Keratinocyte (primary cell): ENCODE measurements at regions not wholly inside any gene's neighbourhood (a gene's known extent, or its start where the extent isn't known, plus 50 kb on each side); places are given as distances from the start of the nearest gene placed in this dataset.

Source experiments
- DNase-seq: peaks from one replicate; pipeline ENCODE4 v3.0.0-alpha.2; 2011; ENCODE audit warnings: low read depth, missing footprints, low spot score
- FAIRE-seq: peaks from 2 replicates; lab custom pipeline; 2011; peaks lifted over from hg19 to GRCh38; lab: Jason Lieb, UNC
- H2AFZ ChIP-seq: 2 replicates; pipeline ENCODE4 v1.6.0; 2012; ENCODE audit warnings: low read length, control low read depth, inconsistent platforms; ENCODE audit not compliant: control insufficient read depth
- H3K27ac ChIP-seq: 2 replicates; pipeline ENCODE4 v1.5.1; 2011; ENCODE audit warnings: low read length; ENCODE audit not compliant: control insufficient read depth, insufficient read depth
- H3K27me3 ChIP-seq: 3 replicates; pipeline ENCODE4 v1.6.0; 2011; ENCODE audit warnings: low read length; ENCODE audit not compliant: control insufficient read depth, insufficient read depth; ENCODE audit errors: extremely low read depth
- H3K36me3 ChIP-seq, 2 experiments: 2 replicates in 1 of 2; 3 replicates in 1 of 2; pipeline ENCODE4 v1.5.1; 2011; ENCODE audit warnings: low read length in 2 of 2, mild to moderate bottlenecking in 1 of 2; ENCODE audit not compliant: control insufficient read depth in 2 of 2, insufficient read depth in 2 of 2; ENCODE audit errors: extremely low read depth in 1 of 2
- H3K4me1 ChIP-seq: 3 replicates; pipeline ENCODE4 v1.5.1; 2011; ENCODE audit warnings: low read length; ENCODE audit not compliant: control insufficient read depth, insufficient read depth; ENCODE audit errors: extremely low read depth
- H3K4me2 ChIP-seq: 3 replicates; pipeline ENCODE4 v1.6.0; 2011; ENCODE audit warnings: low read depth, low read length; ENCODE audit not compliant: control insufficient read depth, insufficient read depth; ENCODE audit errors: extremely low read depth
- H3K4me3 ChIP-seq, 3 experiments: fragments of 200-600 bp in 1 of 3; sonication (generic) in 1 of 3; 2 replicates in 2 of 3; 3 replicates in 1 of 3; pipeline ENCODE4 v1.5.1; 2011 to 2016; ENCODE audit warnings: low read length in 3 of 3, mild to moderate bottlenecking in 3 of 3, control low read depth in 2 of 3, inconsistent platforms in 1 of 3, low read depth in 1 of 3, mixed read lengths in 1 of 3, mixed run types in 1 of 3, moderate library complexity in 1 of 3; ENCODE audit not compliant: control insufficient read depth in 2 of 3, insufficient read depth in 2 of 3; ENCODE audit errors: extremely low read depth in 1 of 3
- H3K79me2 ChIP-seq: 2 replicates; pipeline ENCODE4 v1.6.0; 2012; ENCODE audit warnings: low read length; ENCODE audit not compliant: control insufficient read depth, insufficient read depth
- H3K9ac ChIP-seq: 3 replicates; pipeline ENCODE4 v1.6.0; 2011; ENCODE audit warnings: low read length; ENCODE audit not compliant: control insufficient read depth, insufficient read depth; ENCODE audit errors: extremely low read depth
- H3K9me1 ChIP-seq: 3 replicates; pipeline ENCODE4 v1.6.0; 2011; ENCODE audit warnings: low read length; ENCODE audit not compliant: control insufficient read depth, insufficient read depth; ENCODE audit errors: extremely low read depth
- H3K9me3 ChIP-seq: 2 replicates; pipeline ENCODE4 v1.5.1; 2012; ENCODE audit warnings: low read depth, low read length; ENCODE audit not compliant: control insufficient read depth
- H4K20me1 ChIP-seq: 3 replicates; pipeline ENCODE4 v1.6.0; 2011; ENCODE audit warnings: low read length; ENCODE audit not compliant: control insufficient read depth, insufficient read depth; ENCODE audit errors: extremely low read depth
- CTCF ChIP-seq, 3 experiments: IDR thresholded peaks in 1 of 3; conservative IDR thresholded peaks in 1 of 3; optimal IDR thresholded peaks in 1 of 3; 2 replicates in 2 of 3; 3 replicates in 1 of 3; pipeline versions ENCODE3 to v1.5.1; 2011; ENCODE audit warnings: low read length in 3 of 3, mild to moderate bottlenecking in 3 of 3, moderate library complexity in 2 of 3, control low read depth in 1 of 3, inconsistent platforms in 1 of 3; ENCODE audit not compliant: insufficient read depth in 2 of 3; ENCODE audit errors: extremely low read depth in 1 of 3
- EZH2 ChIP-seq: IDR thresholded peaks from one replicate; pipeline ENCODE4 v1.6.1; 2012; ENCODE audit warnings: inconsistent platforms, mild to moderate bottlenecking, low read length, moderate library complexity
- dilution Hi-C: fragments of 300-500 bp; cut with MboI; formaldehyde crosslinking; loops from one replicate; pipeline ENCODE4 v1.7.0; 2020; ENCODE audit warnings: low sequenced_read_pairs; ENCODE audit not compliant: extremely low pct_ligation_motif_present

- H3K9me3 ChIP-seq: no peaks in the 10 kb centered on the region
- H3K9me1 ChIP-seq: no peaks in the 10 kb centered on the region
- no peak overlapping the region for H3K4me2 ChIP-seq
- H2AFZ ChIP-seq: no peak overlapping the region
- no peak for FAIRE-seq
- H3K79me2 ChIP-seq: no peaks in the 10 kb centered on the region
- H3K27ac ChIP-seq: no peak overlapping the region
- dilution Hi-C loops: no loop called here
- H3K36me3 ChIP-seq: no peaks in the 10 kb centered on the region
- no peaks in the 10 kb centered on the region for H3K27me3 ChIP-seq
- TF ChIP-seq EZH2 (no peak), CTCF (optimal IDR thresholded peaks at IDR 0.05 in 1 of 3, IDR thresholded peaks at IDR 0.05 in 1 of 3, conservative IDR thresholded peaks at IDR 0.05 in 1 of 3; ENCODE audit: extremely low read depth in 1 of 3, insufficient read depth in 2 of 3, low read length in 3 of 3) (no peak)
- no peak overlapping the region for H3K4me3 ChIP-seq
- no peak overlapping the region for H3K9ac ChIP-seq
- H3K4me1 ChIP-seq: no peaks in the 10 kb centered on the region
- H4K20me1 ChIP-seq: no peaks in the 10 kb centered on the region
- DNase-seq: no peak
Observed at GRCh38 chr9:119802621-119803020, 433.4 kb upstream of the BRINP1 start.

- FAIRE-seq: no peak
- no peak overlapping the region for H3K4me3 ChIP-seq
- H3K36me3 ChIP-seq: no peaks in the 10 kb centered on the region
- no peak for DNase-seq
- dilution Hi-C loops: no loop called here
- H2AFZ ChIP-seq: no peak overlapping the region
- H4K20me1 ChIP-seq: no peaks in the 10 kb centered on the region
- no peaks in the 10 kb centered on the region for H3K79me2 ChIP-seq
- no peak overlapping the region for H3K9ac ChIP-seq
- no peak for TF ChIP-seq CTCF (optimal IDR thresholded peaks at IDR 0.05 in 1 of 3, IDR thresholded peaks at IDR 0.05 in 1 of 3, conservative IDR thresholded peaks at IDR 0.05 in 1 of 3; ENCODE audit: extremely low read depth in 1 of 3, insufficient read depth in 2 of 3, low read length in 3 of 3)
- TF ChIP-seq EZH2: no peak
- H3K4me2 ChIP-seq: no peak overlapping the region
- H3K27me3 ChIP-seq: no peaks in the 10 kb centered on the region
- H3K9me1 ChIP-seq: no peaks in the 10 kb centered on the region
- H3K4me1 ChIP-seq: no peaks in the 10 kb centered on the region
- no peak overlapping the region for H3K27ac ChIP-seq
- H3K9me3 ChIP-seq: no peaks in the 10 kb centered on the region
Observed at GRCh38 chr9:119802133-119802532, 432.9 kb upstream of the BRINP1 start.
